PFSK-1 (cell line): ENCODE measurements at regions not wholly inside any gene's neighbourhood (a gene's known extent, or its start where the extent isn't known, plus 50 kb on each side); places are given as distances from the start of the nearest gene placed in this dataset.

Source experiments
- FOXP2 ChIP-seq: optimal IDR thresholded peaks from 2 replicates; pipeline ENCODE3; 2011; ENCODE audit warnings: borderline replicate concordance, control low read depth, inconsistent platforms; ENCODE audit not compliant: insufficient read depth; ENCODE audit errors: extremely low read length, extremely low read depth
- POLR2AphosphoS5 ChIP-seq: IDR thresholded peaks from 2 replicates; pipeline ENCODE4 v1.6.1; 2012; ENCODE audit warnings: low read depth, mild to moderate bottlenecking, control low read depth, low read length, moderate library complexity
- REST ChIP-seq, 2 experiments: IDR thresholded peaks; 2 replicates each; pipeline versions ENCODE4 v1.6.1 to v1.8.0; 2011 to 2012; ENCODE audit warnings: low read depth in 2 of 2, low read length in 2 of 2, control low read depth in 1 of 2, inconsistent platforms in 1 of 2, mild to moderate bottlenecking in 1 of 2, moderate library complexity in 1 of 2; ENCODE audit not compliant: insufficient read depth in 1 of 2
- SIN3A ChIP-seq: IDR thresholded peaks from 2 replicates; pipeline ENCODE4 v1.6.1; 2012; ENCODE audit warnings: mild to moderate bottlenecking, low read length, moderate library complexity, borderline replicate concordance; ENCODE audit not compliant: insufficient read depth
- TAF1 ChIP-seq: IDR thresholded peaks from 2 replicates; pipeline ENCODE4 v1.6.1; 2012; ENCODE audit warnings: low read length, control low read depth, borderline replicate concordance; ENCODE audit not compliant: insufficient read depth

- TF ChIP-seq POLR2AphosphoS5, result no peak
- TF ChIP-seq REST (IDR thresholded peaks at IDR 0.05; ENCODE audit: insufficient read depth in 1 of 2, low read depth in 2 of 2, low read length in 2 of 2), result no peak
- no peak for TF ChIP-seq SIN3A
- no peak for TF ChIP-seq TAF1
- TF ChIP-seq FOXP2, result no peak
Observed at GRCh38 chr2:3022841-3023372, 354.7 kb downstream of the EIPR1 start.

- no peak for TF ChIP-seq POLR2AphosphoS5
Observed at GRCh38 chr2:3021720-3022119, 355.9 kb downstream of the EIPR1 start.

GRCh38 chr2:3010001-3010400 lies 367.6 kb downstream of the EIPR1 start:
- no peak for TF ChIP-seq TAF1
- TF ChIP-seq FOXP2, result no peak
- no peak for TF ChIP-seq POLR2AphosphoS5
- TF ChIP-seq REST (IDR thresholded peaks at IDR 0.05; ENCODE audit: insufficient read depth in 1 of 2, low read depth in 2 of 2, low read length in 2 of 2), result no peak
- no peak for TF ChIP-seq SIN3A

DNA sequence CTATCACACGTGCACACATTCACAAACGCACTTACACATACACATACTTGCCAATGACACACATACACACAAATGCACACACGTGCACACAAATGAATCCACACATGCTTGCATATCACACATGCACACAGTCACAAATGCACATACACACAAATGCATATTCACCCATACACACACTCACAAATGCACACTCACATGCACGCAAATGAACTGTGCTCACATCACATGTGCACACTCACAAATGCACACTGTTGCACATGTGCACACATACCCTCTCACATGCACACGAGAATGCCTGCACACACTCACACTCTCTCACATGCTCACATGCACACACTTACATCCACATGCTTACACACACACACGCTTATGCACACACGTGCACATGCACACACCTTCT lies 368.1 kb downstream of the EIPR1 start:
- TF ChIP-seq TAF1, result no peak
- TF ChIP-seq FOXP2, result no peak
- TF ChIP-seq REST (IDR thresholded peaks at IDR 0.05; ENCODE audit: insufficient read depth in 1 of 2, low read depth in 2 of 2, low read length in 2 of 2), result no peak
- no peak for TF ChIP-seq POLR2AphosphoS5

GRCh38 chr2:3009005-3009404 lies 368.6 kb downstream of the EIPR1 start:
- no peak for TF ChIP-seq TAF1

DNA sequence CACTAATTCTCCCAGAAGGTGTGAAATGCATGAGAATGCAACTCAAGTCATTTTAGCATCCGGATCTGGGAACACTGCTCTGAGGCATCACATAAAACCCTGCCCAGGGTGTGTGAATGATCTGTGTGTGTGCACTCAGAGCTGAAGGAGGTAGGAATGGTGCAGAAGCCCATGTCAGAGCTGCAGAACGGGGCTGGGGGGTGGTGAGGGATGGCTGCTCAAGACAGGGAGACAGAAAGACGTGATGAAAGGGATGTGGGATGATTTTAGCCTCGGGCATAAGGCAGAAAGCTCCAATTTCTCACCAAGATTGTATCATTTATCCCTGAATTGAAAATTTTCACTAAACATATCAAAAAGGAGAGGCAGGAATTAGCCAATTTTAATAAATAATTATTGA lies 369.1 kb downstream of the EIPR1 start:
- TF ChIP-seq SIN3A (no peak), TAF1 (no peak), REST (IDR thresholded peaks at IDR 0.05; ENCODE audit: insufficient read depth in 1 of 2, low read depth in 2 of 2, low read length in 2 of 2) (no peak), POLR2AphosphoS5 (no peak), FOXP2 (no peak)
